T-cell (primary cell): ENCODE measurements at regions not wholly inside any gene's neighbourhood (a gene's known extent, or its start where the extent isn't known, plus 50 kb on each side); places are given as distances from the start of the nearest gene placed in this dataset.
"Not testable (repeated sequence)": the region's sequence is repeated elsewhere in the genome, so short reads cannot be mapped to it uniquely, and the experiment has no call there.

ENCODE experiments used
- ATAC-seq, 4 experiments: fragments of 200-7000 bp in 3 of 4; fragments of 150-1000 bp in 1 of 4; cut with Tn5 transposase; replicated peaks in 1 of 4; 1 replicate in 3 of 4; 2 replicates in 1 of 4; pipeline ENCODE4 v1.10.0; 2021; ENCODE audit warnings: moderate library complexity in 3 of 4, mild to moderate bottlenecking in 2 of 4, moderate number of reproducible peaks in 1 of 4
- CTCF ChIA-PET, 2 donors: fragments of 300-600 bp; sonication (Branson Sonifier 250); formaldehyde crosslinking; loops; one replicate each; lab custom pipeline; 2022; ENCODE audit warnings: antibody characterized with exemption in 2 of 2; lab: Charles Lee
- POLR2A ChIA-PET, 2 donors: fragments of 300-600 bp; sonication (Branson Sonifier 250); formaldehyde crosslinking; loops; one replicate each; lab custom pipeline; 2022; ENCODE audit warnings: antibody characterized with exemption in 2 of 2; lab: Charles Lee
- DNase-seq, 35 experiments: peaks; one replicate each; pipeline versions ENCODE4 v3.0.0 to v3.0.0-alpha.2; 2013 to 2023
- H3K27ac ChIP-seq: one replicate; pipeline ENCODE4 v1.5.1; 2013; ENCODE audit warnings: low read length
- H3K27me3 ChIP-seq, 2 experiments: replicated peaks in 1 of 2; 1 replicate in 1 of 2; 2 replicates in 1 of 2; pipeline versions ENCODE4 v1.6.1 to v1.7.0; 2013; ENCODE audit warnings: low read length in 1 of 2, mixed read lengths in 1 of 2; ENCODE audit not compliant: control insufficient read depth in 2 of 2, insufficient read depth in 2 of 2; ENCODE audit errors: extremely low read depth in 1 of 2
- H3K36me3 ChIP-seq, 2 donors: 1 replicate in 1 of 2; 2 replicates in 1 of 2; pipeline versions ENCODE4 v1.6.1 to v1.7.0; 2013; ENCODE audit warnings: low read length in 1 of 2; ENCODE audit not compliant: control insufficient read depth in 2 of 2, insufficient read depth in 1 of 2; ENCODE audit errors: extremely low read depth in 1 of 2
- H3K4me1 ChIP-seq, 2 experiments: 1 replicate in 1 of 2; 2 replicates in 1 of 2; pipeline versions ENCODE4 v1.6.1 to v1.7.0; 2013; ENCODE audit warnings: low read length in 2 of 2, mixed read lengths in 1 of 2; ENCODE audit not compliant: insufficient read depth in 2 of 2, control insufficient read depth in 1 of 2; ENCODE audit errors: extremely low read depth in 1 of 2
- H3K4me3 ChIP-seq, 2 donors: 1 replicate in 1 of 2; 2 replicates in 1 of 2; pipeline versions ENCODE4 v1.5.1 to v1.7.0; 2013; ENCODE audit warnings: mild to moderate bottlenecking in 2 of 2, low read length in 1 of 2, moderate library complexity in 1 of 2; ENCODE audit not compliant: control insufficient read depth in 1 of 2; ENCODE audit errors: extremely low read depth in 1 of 2
- H3K9me3 ChIP-seq: 2 replicates; pipeline ENCODE4 v1.7.0; 2013
- H3K27ac Mint-ChIP-seq, 2 donors: one replicate each; pipeline ENCODE4 v1.8.0; 2020 to 2021; ENCODE audit warnings: mild to moderate bottlenecking in 2 of 2, mixed read lengths in 2 of 2
- H3K27me3 Mint-ChIP-seq, 2 donors: one replicate each; pipeline ENCODE4 v1.8.0; 2021 to 2022; ENCODE audit warnings: mixed read lengths in 2 of 2
- H3K36me3 Mint-ChIP-seq: one replicate; pipeline ENCODE4 v1.8.0; 2021; ENCODE audit warnings: mixed read lengths
- H3K4me1 Mint-ChIP-seq, 3 donors: one replicate each; pipeline ENCODE4 v1.8.0; 2020 to 2022; ENCODE audit warnings: mixed read lengths in 3 of 3, mild to moderate bottlenecking in 1 of 3
- H3K4me3 Mint-ChIP-seq, 3 donors: one replicate each; pipeline ENCODE4 v1.8.0; 2020 to 2022; ENCODE audit warnings: mild to moderate bottlenecking in 3 of 3, mixed read lengths in 3 of 3, moderate library complexity in 3 of 3
- H3K9me3 Mint-ChIP-seq, 3 donors: one replicate each; pipeline ENCODE4 v1.8.0; 2020 to 2022; ENCODE audit warnings: mixed read lengths in 3 of 3
- WGBS: methylation state at CpG from one replicate; pipeline ENCODE4 v1.1.5; 2013; ENCODE audit warnings: missing lambda C conversion rate; ENCODE audit not compliant: insufficient coverage; 5-methylcytosine and 5-hydroxymethylcytosine counted together

GRCh38 chr4:97038146-97038516 lies 1105.1 kb downstream of the STPG2 start:
- H3K36me3 ChIP-seq = no peaks in the 10 kb centered on the region
- H3K9me3 Mint-ChIP-seq = peaks cover 0 to 11% (median 3%) of the 10 kb centered on the region in 3 donors
- ATAC-seq (no peak), DNase-seq (no peak)
- WGBS = 81% methylated on average over 7 of the region's 9 CpGs
- H3K27me3 Mint-ChIP-seq = no peaks in the 10 kb centered on the region
- H3K36me3 Mint-ChIP-seq = no peaks in the 10 kb centered on the region
- ChIA-PET CTCF (no interaction called here), POLR2A (no interaction called here)
- no peaks in the 10 kb centered on the region for H3K4me1 ChIP-seq
- H3K27ac ChIP-seq = no peak overlapping the region
- no peak overlapping the region for H3K4me3 Mint-ChIP-seq
- no peaks in the 10 kb centered on the region for H3K27me3 ChIP-seq
- H3K27ac Mint-ChIP-seq = no peak overlapping the region
- H3K4me3 ChIP-seq = no peak overlapping the region
- H3K9me3 ChIP-seq = no peaks in the 10 kb centered on the region
- H3K4me1 Mint-ChIP-seq = no peaks in the 10 kb centered on the region

DNA sequence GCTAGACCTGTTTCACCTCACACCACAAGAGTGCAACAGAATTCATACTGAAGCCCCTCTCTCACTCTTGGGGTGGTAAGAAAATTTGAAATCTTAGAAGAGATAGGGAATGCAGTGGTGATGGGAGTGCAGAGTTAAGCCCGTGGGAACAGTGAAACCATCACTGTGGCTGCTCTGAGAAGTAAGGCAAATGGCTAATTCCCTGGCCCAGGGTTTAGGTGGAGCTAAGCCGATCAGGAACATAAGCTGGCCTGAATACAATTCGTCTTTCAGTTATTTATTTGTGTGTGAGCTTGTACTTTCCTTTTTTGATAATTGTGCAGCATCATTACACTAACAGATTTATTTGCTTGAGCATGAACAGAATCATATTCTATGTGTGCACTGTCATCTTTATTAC lies 1070.6 kb downstream of the STPG2 start:
- Histone ChIP-seq H3K27ac (no peak overlapping the region), H3K4me1 (no peaks in the 10 kb centered on the region), H3K4me3 (no peak overlapping the region), H3K36me3 (no peaks in the 10 kb centered on the region), H3K9me3 (no peaks in the 10 kb centered on the region), H3K27me3 (no peaks in the 10 kb centered on the region)
- Mint-ChIP-seq H3K27me3 (no peaks in the 10 kb centered on the region), H3K27ac (no peak overlapping the region), H3K36me3 (no peaks in the 10 kb centered on the region), H3K4me1 (no peaks in the 10 kb centered on the region), H3K4me3 (no peak overlapping the region), H3K9me3 (peaks cover 0 to under 1% (median 0%) of the 10 kb centered on the region in 3 donors)
- ChIA-PET CTCF (no interaction called here), POLR2A (no interaction called here)
- no peak for ATAC-seq
- no peak for DNase-seq
- WGBS = 33% methylated on average over 1 of the region's 3 CpGs

DNA sequence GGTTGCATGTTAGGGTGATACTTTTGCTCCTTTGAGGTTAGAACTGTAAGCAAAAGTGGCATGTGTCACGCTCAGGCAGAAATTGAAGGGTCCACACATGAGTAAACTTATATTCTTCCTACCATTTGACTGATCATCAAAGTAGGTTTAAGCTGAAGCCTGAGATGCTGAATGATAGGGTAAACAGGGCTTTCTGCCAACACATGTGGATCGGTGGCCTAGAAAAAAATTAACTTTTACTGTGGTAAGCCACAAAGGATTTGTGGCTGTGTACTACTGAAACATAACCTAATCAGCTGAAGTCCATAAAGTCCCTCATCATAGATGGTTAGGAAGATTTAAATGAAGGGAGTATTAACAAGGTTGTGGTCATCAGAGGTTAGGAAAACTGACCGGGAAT lies 1070.1 kb downstream of the STPG2 start:
- H3K9me3 ChIP-seq = no peaks in the 10 kb centered on the region
- H3K36me3 ChIP-seq = no peaks in the 10 kb centered on the region
- CTCF ChIA-PET = no interaction called here
- 29% methylated on average over 1 of the region's 3 CpGs for WGBS
- peaks cover 0 to 4% (median 0%) of the 10 kb centered on the region in 3 donors for H3K9me3 Mint-ChIP-seq
- H3K36me3 Mint-ChIP-seq = no peaks in the 10 kb centered on the region
- POLR2A ChIA-PET = no interaction called here
- no peak overlapping the region for H3K27ac Mint-ChIP-seq
- H3K27ac ChIP-seq = no peak overlapping the region
- no peak overlapping the region for H3K4me3 Mint-ChIP-seq
- H3K27me3 Mint-ChIP-seq = no peaks in the 10 kb centered on the region
- no peaks in the 10 kb centered on the region for H3K4me1 Mint-ChIP-seq
- no peak overlapping the region for H3K4me3 ChIP-seq
- H3K27me3 ChIP-seq = no peaks in the 10 kb centered on the region
- ATAC-seq = no peak
- DNase-seq = no peak
- no peaks in the 10 kb centered on the region for H3K4me1 ChIP-seq

DNA sequence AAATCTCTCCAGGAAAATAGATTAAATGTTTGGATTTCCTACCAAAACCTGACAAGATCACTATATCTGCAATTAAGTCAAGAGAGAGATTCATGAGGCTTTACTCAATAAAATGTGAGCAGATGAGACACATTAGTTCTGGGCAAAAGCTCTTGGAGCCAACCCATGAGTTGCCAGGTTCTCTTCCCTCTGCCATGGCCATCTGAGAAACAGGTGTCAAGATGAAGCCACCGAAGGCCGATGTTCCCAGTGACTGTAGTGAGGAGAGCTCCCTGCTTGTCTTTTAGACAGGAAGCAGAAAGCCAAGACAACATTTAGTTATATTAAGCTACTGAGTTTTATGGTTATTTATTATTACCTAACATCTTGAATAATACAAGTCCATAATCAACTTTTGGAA lies 1068.7 kb downstream of the STPG2 start:
- no peak overlapping the region for H3K27ac Mint-ChIP-seq
- Histone ChIP-seq H3K9me3 (no peaks in the 10 kb centered on the region), H3K36me3 (no peaks in the 10 kb centered on the region), H3K4me1 (no peaks in the 10 kb centered on the region), H3K27ac (no peak overlapping the region), H3K27me3 (no peaks in the 10 kb centered on the region), H3K4me3 (no peak overlapping the region)
- peaks cover 0 to 4% (median 3%) of the 10 kb centered on the region in 3 donors for H3K9me3 Mint-ChIP-seq
- DNase-seq = no peak
- H3K36me3 Mint-ChIP-seq = no peaks in the 10 kb centered on the region
- ChIA-PET CTCF (no interaction called here), POLR2A (no interaction called here)
- no peak overlapping the region for H3K4me3 Mint-ChIP-seq
- no peaks in the 10 kb centered on the region for H3K27me3 Mint-ChIP-seq
- no peak for ATAC-seq
- WGBS = no CpG with 5 or more reads among the region's 2 CpGs
- no peaks in the 10 kb centered on the region for H3K4me1 Mint-ChIP-seq

DNA sequence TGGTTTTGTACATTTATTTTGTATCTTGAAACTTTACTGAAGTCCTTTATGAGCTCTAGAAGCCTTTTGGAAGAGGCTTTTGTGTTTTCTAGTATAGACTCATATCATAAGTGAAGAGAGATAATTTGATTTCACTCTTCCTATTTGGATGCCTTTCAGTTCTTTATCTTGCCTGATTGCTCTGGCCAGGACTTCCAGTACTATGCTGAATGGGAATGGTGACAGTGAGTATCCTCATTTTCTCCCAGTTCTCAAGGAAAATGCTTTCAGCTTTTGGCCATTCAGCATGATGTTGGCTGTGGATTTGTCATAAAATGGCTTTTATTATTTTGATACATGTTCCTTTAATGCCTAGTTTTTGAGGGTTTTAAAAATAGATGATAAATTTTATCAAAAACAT lies 1061.3 kb downstream of the STPG2 start:
- no peak overlapping the region for H3K4me3 Mint-ChIP-seq
- Histone ChIP-seq H3K4me3 (no peak overlapping the region), H3K27me3 (no peaks in the 10 kb centered on the region), H3K36me3 (no peaks in the 10 kb centered on the region), H3K4me1 (no peaks in the 10 kb centered on the region), H3K9me3 (no peaks in the 10 kb centered on the region), H3K27ac (no peak overlapping the region)
- H3K27me3 Mint-ChIP-seq = no peaks in the 10 kb centered on the region
- ChIA-PET CTCF (no interaction called here), POLR2A (no interaction called here)
- no peak overlapping the region for H3K27ac Mint-ChIP-seq
- peaks cover 0 to 16% (median 11%) of the 10 kb centered on the region in 3 donors for H3K9me3 Mint-ChIP-seq
- no peaks in the 10 kb centered on the region for H3K36me3 Mint-ChIP-seq
- no peak for ATAC-seq
- no peaks in the 10 kb centered on the region for H3K4me1 Mint-ChIP-seq
- no peak for DNase-seq

GRCh38 chr4:97097036-97097435 lies 1046.2 kb downstream of the STPG2 start:
- POLR2A ChIA-PET, H3K4me1 ChIP-seq, H3K27ac Mint-ChIP-seq, DNase-seq, H3K9me3 ChIP-seq, H3K27me3 ChIP-seq, H3K4me1 Mint-ChIP-seq, H3K4me3 Mint-ChIP-seq, ATAC-seq, H3K27ac ChIP-seq, H3K4me3 ChIP-seq, CTCF ChIA-PET, H3K27me3 Mint-ChIP-seq, H3K36me3 ChIP-seq, H3K9me3 Mint-ChIP-seq, H3K36me3 Mint-ChIP-seq: not testable (repeated sequence)
- 67% methylated on average over 3 of the region's 6 CpGs for WGBS

DNA sequence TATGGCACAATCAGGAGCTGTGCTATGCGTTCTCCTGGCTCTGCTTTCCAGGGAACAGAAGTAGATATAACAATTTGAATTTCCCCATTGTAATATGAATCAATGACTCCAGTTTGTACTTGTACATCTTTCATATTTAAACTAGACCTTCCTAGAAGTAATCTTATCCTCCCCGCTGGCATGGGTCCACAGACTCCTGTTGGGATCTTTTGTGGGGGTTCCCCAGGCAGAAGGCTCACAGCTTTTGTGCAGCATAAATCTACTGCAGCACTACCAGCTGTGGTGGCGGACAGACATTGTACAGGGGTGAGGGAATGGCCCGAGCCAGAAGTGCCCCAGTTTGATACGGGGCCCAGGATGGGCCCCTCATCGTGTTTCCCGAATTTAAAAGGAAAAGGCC lies 1042.1 kb downstream of the STPG2 start:
- ATAC-seq, H3K27me3 Mint-ChIP-seq, H3K9me3 ChIP-seq, H3K4me1 Mint-ChIP-seq, POLR2A ChIA-PET, H3K36me3 Mint-ChIP-seq, DNase-seq, H3K4me3 ChIP-seq, CTCF ChIA-PET, H3K4me3 Mint-ChIP-seq, H3K27ac ChIP-seq, H3K27me3 ChIP-seq, H3K36me3 ChIP-seq, H3K4me1 ChIP-seq, H3K27ac Mint-ChIP-seq: not testable (repeated sequence)
- H3K9me3 Mint-ChIP-seq = peaks cover 0 to 12% (median 7%) of the 10 kb centered on the region in 3 donors
- 63% methylated on average over 2 of the region's 7 CpGs for WGBS
